ENCODE measurements at regions not wholly inside any gene's neighbourhood (a gene's known extent, or its start where the extent isn't known, plus 50 kb on each side); places are given as distances from the start of the nearest gene placed in this dataset.

GRCh38 chr2:150182566-150183235, 304.8 kb downstream of the RND3 start:
- Mint-ChIP-seq H3K36me3 (no peaks in the 10 kb centered on the region), H3K4me1 (no peaks in the 10 kb centered on the region), H3K27me3 (no peaks in the 10 kb centered on the region), H3K27ac (no peak overlapping the region), H3K9me3 (peaks cover 2% of the 10 kb centered on the region), H3K4me3 (no peak overlapping the region)
- ATAC-seq (ENCODE audit: low read depth) = no peak
- DNase-seq = no peak
- POLR2A ChIA-PET = no interaction called here

- ATAC-seq (ENCODE audit: low read depth) (no peak), DNase-seq (no peak)
- Mint-ChIP-seq H3K27me3 (no peaks in the 10 kb centered on the region), H3K4me1 (no peaks in the 10 kb centered on the region), H3K9me3 (peaks cover 2% of the 10 kb centered on the region), H3K27ac (no peak overlapping the region), H3K36me3 (no peaks in the 10 kb centered on the region), H3K4me3 (no peak overlapping the region)
- POLR2A ChIA-PET = no interaction called here
These were observed 308.9 kb downstream of the RND3 start for GRCh38 chr2:150178591-150178990.

- Mint-ChIP-seq H3K27ac (no peak overlapping the region), H3K4me1 (no peaks in the 10 kb centered on the region), H3K36me3 (no peaks in the 10 kb centered on the region), H3K27me3 (no peaks in the 10 kb centered on the region), H3K4me3 (no peak overlapping the region), H3K9me3 (peaks cover 1% of the 10 kb centered on the region)
- POLR2A ChIA-PET = no interaction called here
- no peak for ATAC-seq (ENCODE audit: low read depth)
- DNase-seq = no peak
These were observed 312.5 kb downstream of the RND3 start for GRCh38 chr2:150174971-150175421.

- H3K36me3 Mint-ChIP-seq = no peaks in the 10 kb centered on the region
- H3K27ac Mint-ChIP-seq = no peak overlapping the region
- H3K4me3 Mint-ChIP-seq = no peak overlapping the region
- ATAC-seq (ENCODE audit: low read depth) = no peak
- POLR2A ChIA-PET = no interaction called here
- H3K9me3 Mint-ChIP-seq = peaks cover 3% of the 10 kb centered on the region
- no peaks in the 10 kb centered on the region for H3K4me1 Mint-ChIP-seq
- no peaks in the 10 kb centered on the region for H3K27me3 Mint-ChIP-seq
- DNase-seq = no peak
These were observed 313.2 kb downstream of the RND3 start for GRCh38 chr2:150174056-150174805.

GRCh38 chr2:150171065-150171548, 316.4 kb downstream of the RND3 start:
- H3K36me3 Mint-ChIP-seq = no peaks in the 10 kb centered on the region

GRCh38 chr2:150169237-150169629, 318.2 kb downstream of the RND3 start:
- H3K27ac Mint-ChIP-seq = no peak overlapping the region
- no peaks in the 10 kb centered on the region for H3K4me1 Mint-ChIP-seq
- no peaks in the 10 kb centered on the region for H3K27me3 Mint-ChIP-seq
- H3K4me3 Mint-ChIP-seq = no peak overlapping the region
- H3K9me3 Mint-ChIP-seq = peaks cover 3% of the 10 kb centered on the region
- POLR2A ChIA-PET = no interaction called here
- no peaks in the 10 kb centered on the region for H3K36me3 Mint-ChIP-seq
- ATAC-seq (ENCODE audit: low read depth) (no peak), DNase-seq (no peak)

More at GRCh38 chr2:150171065-150171548, 316.4 kb downstream of the RND3 start:
- no peak for DNase-seq
- no peak overlapping the region for H3K27ac Mint-ChIP-seq
- peaks cover 3% of the 10 kb centered on the region for H3K9me3 Mint-ChIP-seq
- POLR2A ChIA-PET = no interaction called here
- H3K4me1 Mint-ChIP-seq = no peaks in the 10 kb centered on the region
- H3K4me3 Mint-ChIP-seq = no peak overlapping the region
- no peak for ATAC-seq (ENCODE audit: low read depth)
- H3K27me3 Mint-ChIP-seq = no peaks in the 10 kb centered on the region

GRCh38 chr2:150168595-150169236, 318.8 kb downstream of the RND3 start:
- Mint-ChIP-seq H3K27me3 (no peaks in the 10 kb centered on the region), H3K9me3 (peaks cover 3% of the 10 kb centered on the region), H3K4me3 (no peak overlapping the region), H3K27ac (no peak overlapping the region), H3K4me1 (no peaks in the 10 kb centered on the region), H3K36me3 (no peaks in the 10 kb centered on the region)
- DNase-seq (no peak), ATAC-seq (ENCODE audit: low read depth) (no peak)
- POLR2A ChIA-PET = no interaction called here

- DNase-seq (no peak), ATAC-seq (ENCODE audit: low read depth) (no peak)
- POLR2A ChIA-PET = no interaction called here
- H3K36me3 Mint-ChIP-seq = no peaks in the 10 kb centered on the region
- H3K27ac Mint-ChIP-seq = no peak overlapping the region
- H3K4me1 Mint-ChIP-seq = no peaks in the 10 kb centered on the region
- peaks cover 3% of the 10 kb centered on the region for H3K9me3 Mint-ChIP-seq
- no peaks in the 10 kb centered on the region for H3K27me3 Mint-ChIP-seq
- H3K4me3 Mint-ChIP-seq = no peak overlapping the region
These were observed 319.8 kb downstream of the RND3 start for GRCh38 chr2:150167711-150168110.

GRCh38 chr2:150166313-150167051, 321.0 kb downstream of the RND3 start:
- POLR2A ChIA-PET = no interaction called here
- Mint-ChIP-seq H3K27ac (no peak overlapping the region), H3K9me3 (peaks cover 3% of the 10 kb centered on the region), H3K4me1 (no peaks in the 10 kb centered on the region), H3K4me3 (no peak overlapping the region), H3K36me3 (no peaks in the 10 kb centered on the region), H3K27me3 (no peaks in the 10 kb centered on the region)
- ATAC-seq (ENCODE audit: low read depth) (no peak), DNase-seq (no peak)

GRCh38 chr2:150165988-150166312, 321.5 kb downstream of the RND3 start:
- POLR2A ChIA-PET = no interaction called here
- DNase-seq (no peak), ATAC-seq (ENCODE audit: low read depth) (no peak)
- Mint-ChIP-seq H3K9me3 (peaks cover 3% of the 10 kb centered on the region), H3K27me3 (no peaks in the 10 kb centered on the region), H3K4me3 (no peak overlapping the region), H3K27ac (no peak overlapping the region), H3K36me3 (no peaks in the 10 kb centered on the region), H3K4me1 (no peaks in the 10 kb centered on the region)

GRCh38 chr2:150165442-150165841, 322.0 kb downstream of the RND3 start:
- peaks cover 3% of the 10 kb centered on the region for H3K9me3 Mint-ChIP-seq
- H3K36me3 Mint-ChIP-seq = no peaks in the 10 kb centered on the region
- H3K4me1 Mint-ChIP-seq = no peaks in the 10 kb centered on the region
- no peak overlapping the region for H3K27ac Mint-ChIP-seq
- H3K4me3 Mint-ChIP-seq = no peak overlapping the region
- POLR2A ChIA-PET = no interaction called here
- no peak for DNase-seq
- no peak for ATAC-seq (ENCODE audit: low read depth)
- no peaks in the 10 kb centered on the region for H3K27me3 Mint-ChIP-seq

GRCh38 chr2:150162241-150162942, 325.1 kb downstream of the RND3 start:
- Mint-ChIP-seq H3K36me3 (no peaks in the 10 kb centered on the region), H3K4me3 (no peak overlapping the region), H3K4me1 (no peaks in the 10 kb centered on the region), H3K27me3 (no peaks in the 10 kb centered on the region), H3K27ac (no peak overlapping the region), H3K9me3 (no peaks in the 10 kb centered on the region)
- ATAC-seq (ENCODE audit: low read depth) = no peak
- DNase-seq = no peak
- POLR2A ChIA-PET = no interaction called here

- Mint-ChIP-seq H3K27ac (no peak overlapping the region), H3K9me3 (no peaks in the 10 kb centered on the region), H3K4me1 (no peaks in the 10 kb centered on the region), H3K27me3 (no peaks in the 10 kb centered on the region), H3K4me3 (no peak overlapping the region), H3K36me3 (no peaks in the 10 kb centered on the region)
- DNase-seq (no peak), ATAC-seq (ENCODE audit: low read depth) (no peak)
- POLR2A ChIA-PET = no interaction called here
These were observed 327.4 kb downstream of the RND3 start for GRCh38 chr2:150160058-150160457.

Data from activated naive CD8-positive, alpha-beta T cell treated with anti-CD3 and anti-CD28 coated beads, Interleukin-2, amount 10 ng/mL, durations not matched to agents 7 days and 5 days (primary cell).